OCI-LY3 (cell line): ENCODE measurements at regions not wholly inside any gene's neighbourhood (a gene's known extent, or its start where the extent isn't known, plus 50 kb on each side); places are given as distances from the start of the nearest gene placed in this dataset.

Source experiments
- H2AFZ ChIP-seq: fragments of 200-600, 300-600 bp; shearing (Covaris generic); 2 replicates; pipeline ENCODE4 v1.6.0; 2014; ENCODE audit warnings: antibody characterized with exemption, low read depth, low read length
- H3K27ac ChIP-seq: fragments of 200-600, 300-600 bp; sonication (generic); 2 replicates; pipeline ENCODE4 v1.5.1; 2014; ENCODE audit warnings: mild to moderate bottlenecking, low read length, moderate library complexity, mixed read lengths
- H3K27me3 ChIP-seq: fragments of 200-600, 300-600 bp; sonication (generic); 2 replicates; pipeline ENCODE4 v1.6.1; 2014; ENCODE audit warnings: low read depth, low read length, mixed read lengths
- H3K36me3 ChIP-seq: fragments of 200-600, 300-600 bp; sonication (generic); replicated peaks from 2 replicates; pipeline ENCODE3; 2014; ENCODE audit warnings: low read depth, low read length, mixed read lengths
- H3K4me1 ChIP-seq: fragments of 300-600, 200-600 bp; sonication (generic); 2 replicates; pipeline ENCODE4 v1.6.1; 2014; ENCODE audit warnings: low read length, mixed read lengths
- H3K4me2 ChIP-seq: fragments of 200-600, 300-600 bp; sonication (generic); 2 replicates; pipeline ENCODE4 v1.6.1; 2014; ENCODE audit warnings: low read length, mixed read lengths
- H3K4me3 ChIP-seq: fragments of 300-600, 200-600 bp; sonication (generic); 2 replicates; pipeline ENCODE4 v1.5.1; 2014; ENCODE audit warnings: antibody characterized with exemption, mild to moderate bottlenecking, low read length, moderate library complexity
- H3K79me2 ChIP-seq: fragments of 300-600, 200-600 bp; shearing (Covaris generic); 2 replicates; pipeline ENCODE4 v1.6.1; 2014; ENCODE audit warnings: mild to moderate bottlenecking, low read length, mixed read lengths
- H3K9ac ChIP-seq: fragments of 300-600, 200-600 bp; shearing (Covaris generic); 2 replicates; pipeline ENCODE4 v1.6.0; 2014; ENCODE audit warnings: mild to moderate bottlenecking, low read length, moderate library complexity
- H3K9me3 ChIP-seq: fragments of 200-600, 300-600 bp; shearing (Covaris generic); 2 replicates; pipeline ENCODE4 v1.6.1; 2014; ENCODE audit warnings: low read length, mixed read lengths; ENCODE audit not compliant: insufficient read depth
- H4K20me1 ChIP-seq: fragments of 200-600, 300-600 bp; sonication (generic); 2 replicates; pipeline ENCODE4 v1.6.1; 2016; ENCODE audit warnings: low read length, mixed read lengths; ENCODE audit not compliant: insufficient read depth
- EZH2phosphoT487 ChIP-seq: fragments of 200-600 bp; shearing (Covaris generic); IDR thresholded peaks from 2 replicates; pipeline ENCODE4 v1.6.1; 2018; ENCODE audit warnings: antibody characterized with exemption, mixed run types, low read depth
- TF ChIP-seq, protein P1 (sequence below): fragments of 200-600, 300-600 bp; sonication (generic); IDR thresholded peaks from 2 replicates; pipeline ENCODE4 v1.5.1; 2014; ENCODE audit warnings: antibody characterized with exemption, low read length, low read depth

DNA sequence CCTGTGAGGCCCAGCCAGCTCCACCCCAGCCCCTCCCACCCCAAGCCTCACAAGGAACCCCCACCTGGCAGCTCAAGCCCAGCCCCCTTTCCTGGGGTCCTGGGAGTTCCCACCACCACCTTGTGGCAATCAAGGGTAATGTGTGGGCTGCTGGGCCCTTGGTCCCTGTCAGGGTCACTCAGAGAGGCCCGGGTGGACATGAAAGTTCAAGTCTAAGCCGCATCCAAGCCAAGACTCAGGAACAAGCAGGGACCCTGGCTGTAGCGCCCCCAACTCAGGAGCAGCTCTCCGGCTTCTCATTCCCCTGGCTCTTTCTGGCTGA, 106.4 kb upstream of the C14orf180 start:
- Histone ChIP-seq H3K4me3 (no peak overlapping the region), H2AFZ (no peak overlapping the region), H3K9ac (no peak overlapping the region), H3K79me2 (no peaks in the 10 kb centered on the region), H4K20me1 (no peaks in the 10 kb centered on the region), H3K9me3 (no peaks in the 10 kb centered on the region), H3K36me3 (no peaks in the 10 kb centered on the region), H3K4me2 (no peak overlapping the region), H3K27ac (no peak overlapping the region), H3K4me1 (no peaks in the 10 kb centered on the region), H3K27me3 (peaks cover 3% of the 10 kb centered on the region; the same call in 1 of the 2 replicates)
- no peak for TF ChIP-seq EZH2phosphoT487
- TF ChIP-seq, protein P1, sequence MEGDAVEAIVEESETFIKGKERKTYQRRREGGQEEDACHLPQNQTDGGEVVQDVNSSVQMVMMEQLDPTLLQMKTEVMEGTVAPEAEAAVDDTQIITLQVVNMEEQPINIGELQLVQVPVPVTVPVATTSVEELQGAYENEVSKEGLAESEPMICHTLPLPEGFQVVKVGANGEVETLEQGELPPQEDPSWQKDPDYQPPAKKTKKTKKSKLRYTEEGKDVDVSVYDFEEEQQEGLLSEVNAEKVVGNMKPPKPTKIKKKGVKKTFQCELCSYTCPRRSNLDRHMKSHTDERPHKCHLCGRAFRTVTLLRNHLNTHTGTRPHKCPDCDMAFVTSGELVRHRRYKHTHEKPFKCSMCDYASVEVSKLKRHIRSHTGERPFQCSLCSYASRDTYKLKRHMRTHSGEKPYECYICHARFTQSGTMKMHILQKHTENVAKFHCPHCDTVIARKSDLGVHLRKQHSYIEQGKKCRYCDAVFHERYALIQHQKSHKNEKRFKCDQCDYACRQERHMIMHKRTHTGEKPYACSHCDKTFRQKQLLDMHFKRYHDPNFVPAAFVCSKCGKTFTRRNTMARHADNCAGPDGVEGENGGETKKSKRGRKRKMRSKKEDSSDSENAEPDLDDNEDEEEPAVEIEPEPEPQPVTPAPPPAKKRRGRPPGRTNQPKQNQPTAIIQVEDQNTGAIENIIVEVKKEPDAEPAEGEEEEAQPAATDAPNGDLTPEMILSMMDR, result no peak

DNA sequence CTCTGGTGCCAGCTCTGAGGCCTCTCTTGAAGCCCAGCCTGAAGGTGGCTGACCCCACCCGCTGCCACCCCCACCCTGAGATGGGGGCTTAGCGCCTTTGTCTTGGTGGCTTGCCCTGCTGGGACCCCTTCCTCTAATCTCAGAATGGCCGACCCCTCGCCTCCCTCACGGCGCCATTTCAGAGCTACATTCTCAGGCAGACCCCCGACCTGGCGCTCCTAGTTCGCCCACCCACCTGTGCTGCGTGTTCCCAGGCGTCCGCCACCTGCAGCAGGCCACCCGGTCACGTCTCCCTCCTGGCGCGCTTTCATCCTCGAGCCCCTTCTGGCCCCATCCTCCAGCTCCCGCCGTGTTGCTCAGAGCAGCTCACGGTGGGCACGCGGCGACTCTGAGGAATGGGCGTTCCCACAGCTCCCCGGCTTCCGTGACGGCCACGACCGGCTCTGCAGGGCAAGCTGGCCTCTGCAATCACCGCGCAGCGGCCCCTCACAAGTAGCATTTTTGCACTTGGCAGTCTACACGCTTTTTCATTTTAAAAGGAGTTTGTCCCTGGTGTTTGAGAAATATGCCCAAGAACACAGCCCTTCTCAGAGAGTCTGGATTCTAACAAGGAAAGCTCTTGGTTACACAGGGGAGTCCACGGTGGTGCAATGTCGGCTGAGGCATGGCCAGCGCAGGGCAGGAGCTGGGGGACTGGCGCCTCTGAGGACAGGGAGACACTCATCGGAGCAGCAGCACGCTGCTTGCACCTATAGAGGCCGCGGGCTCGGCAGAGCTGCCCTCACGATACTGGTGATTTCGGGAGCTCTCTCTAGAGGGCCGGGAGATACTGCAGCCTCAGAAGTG, 105.7 kb upstream of the C14orf180 start:
- TF ChIP-seq, protein P1, result no peak
- TF ChIP-seq EZH2phosphoT487, result no peak
- H3K27me3 ChIP-seq, result no peaks in the 10 kb centered on the region; the same call in 1 of the 2 replicates

DNA sequence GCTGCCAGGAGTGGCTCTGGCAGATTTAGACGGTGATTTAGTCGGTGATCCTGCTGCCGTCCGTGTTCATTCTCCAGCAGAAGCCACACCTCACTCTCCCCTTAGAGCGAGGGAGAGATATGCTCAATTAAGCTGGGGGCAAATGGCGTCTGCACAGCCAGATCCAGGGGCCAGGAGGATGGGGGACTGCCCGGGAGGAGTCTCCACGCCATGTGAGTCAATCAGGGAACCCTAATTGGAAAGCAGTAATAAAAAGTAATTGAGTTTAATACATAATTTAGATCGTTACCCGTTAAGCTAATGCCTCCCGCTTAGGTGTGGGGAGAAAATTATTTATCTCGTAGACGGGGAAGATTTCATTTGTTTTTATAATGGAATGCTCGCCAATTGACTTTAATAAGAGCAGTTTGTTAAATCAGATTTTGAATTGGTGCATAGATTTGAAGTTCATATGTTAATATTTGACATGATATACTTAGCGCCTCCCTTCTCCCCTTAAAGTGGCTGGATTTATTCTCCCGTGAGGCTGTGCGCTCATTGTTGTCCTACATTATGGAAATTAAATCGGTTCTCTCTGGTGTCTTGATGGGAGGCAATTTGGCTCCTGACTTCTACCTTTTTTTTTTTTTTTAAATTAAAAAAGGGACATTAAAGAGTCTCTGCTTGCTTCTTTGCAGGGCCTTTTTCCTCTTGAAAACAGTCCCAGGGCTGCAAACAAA, 104.9 kb upstream of the C14orf180 start:
- Histone ChIP-seq H2AFZ (no peak overlapping the region), H4K20me1 (no peaks in the 10 kb centered on the region), H3K27me3 (no peaks in the 10 kb centered on the region; the same call in 1 of the 2 replicates), H3K4me1 (no peaks in the 10 kb centered on the region), H3K4me2 (no peak overlapping the region), H3K9ac (no peak overlapping the region), H3K9me3 (no peaks in the 10 kb centered on the region), H3K27ac (no peak overlapping the region), H3K79me2 (no peaks in the 10 kb centered on the region), H3K4me3 (no peak overlapping the region), H3K36me3 (no peaks in the 10 kb centered on the region)
- no peak for TF ChIP-seq EZH2phosphoT487
- TF ChIP-seq, protein P1, result no peak

More for the DNA sequence above, 105.7 kb upstream of the C14orf180 start:
- no peaks in the 10 kb centered on the region for H3K79me2 ChIP-seq
- H3K4me1 ChIP-seq, result no peaks in the 10 kb centered on the region
- H3K4me3 ChIP-seq, result no peak overlapping the region
- H3K36me3 ChIP-seq, result no peaks in the 10 kb centered on the region
- no peak overlapping the region for H3K9ac ChIP-seq
- H3K27ac ChIP-seq, result no peak overlapping the region
- H3K9me3 ChIP-seq, result no peaks in the 10 kb centered on the region
- no peaks in the 10 kb centered on the region for H4K20me1 ChIP-seq
- no peak overlapping the region for H2AFZ ChIP-seq
- no peak overlapping the region for H3K4me2 ChIP-seq

DNA sequence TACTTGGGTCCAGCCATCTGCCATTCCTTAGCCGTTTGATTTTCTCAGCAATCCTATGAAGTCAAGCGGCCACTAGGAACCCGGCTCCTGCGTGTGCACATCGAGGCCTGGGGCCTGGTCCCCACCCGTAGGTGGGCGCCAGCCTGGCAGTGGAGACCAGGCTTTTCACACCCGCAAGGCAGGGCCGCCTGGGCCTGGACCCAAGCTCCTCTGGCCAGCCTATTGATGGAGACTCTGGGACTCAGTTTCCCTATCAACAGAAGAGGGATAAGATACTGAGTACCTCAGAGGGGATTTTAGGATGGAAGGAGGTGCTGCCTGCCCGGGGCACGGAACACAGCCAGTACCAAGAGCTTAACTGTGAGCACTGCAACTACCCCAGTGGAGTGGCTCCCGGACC, 104.3 kb upstream of the C14orf180 start:
- Histone ChIP-seq H3K27me3 (no peaks in the 10 kb centered on the region), H3K9me3 (no peaks in the 10 kb centered on the region), H3K36me3 (no peaks in the 10 kb centered on the region), H3K4me3 (no peak overlapping the region), H3K27ac (no peak overlapping the region), H4K20me1 (no peaks in the 10 kb centered on the region), H3K4me1 (no peaks in the 10 kb centered on the region), H3K4me2 (no peak overlapping the region), H3K9ac (no peak overlapping the region), H2AFZ (no peak overlapping the region), H3K79me2 (no peaks in the 10 kb centered on the region)
- no peak for TF ChIP-seq EZH2phosphoT487
- TF ChIP-seq, protein P1, result no peak
